ENCODE measurements at regions not wholly inside any gene's neighbourhood (a gene's known extent, or its start where the extent isn't known, plus 50 kb on each side); places are given as distances from the start of the nearest gene placed in this dataset.

- DNase-seq (ENCODE audit: low read depth) = no peak
- H3K4me3 ChIP-seq (ENCODE audit: control insufficient read depth, low read depth, low read length) = no peak overlapping the region
- TF ChIP-seq CTCF (IDR thresholded peaks at IDR 0.05; ENCODE audit: control insufficient read depth, insufficient read depth, low read depth, low read length, missing control alignments) = no peak
Measured at GRCh38 chr7:36100226-36100625, 52.8 kb upstream of the EEPD1 start.

- DNase-seq (ENCODE audit: low read depth) = no peak
- TF ChIP-seq CTCF (IDR thresholded peaks at IDR 0.05; ENCODE audit: control insufficient read depth, insufficient read depth, low read depth, low read length, missing control alignments) = no peak
- H3K4me3 ChIP-seq (ENCODE audit: control insufficient read depth, low read depth, low read length) = no peak overlapping the region
Measured at GRCh38 chr7:36100634-36101033, 52.4 kb upstream of the EEPD1 start.
